GM18870 (cell line): ENCODE measurements at regions not wholly inside any gene's neighbourhood (a gene's known extent, or its start where the extent isn't known, plus 50 kb on each side); places are given as distances from the start of the nearest gene placed in this dataset.

ENCODE experiments used
- ATAC-seq: cut with Tn5 transposase; IDR thresholded peaks from one replicate; pipeline ENCODE4 v1.9.1; 2021; ENCODE audit warnings: moderate library complexity; ENCODE audit not compliant: unreplicated experiment

DNA sequence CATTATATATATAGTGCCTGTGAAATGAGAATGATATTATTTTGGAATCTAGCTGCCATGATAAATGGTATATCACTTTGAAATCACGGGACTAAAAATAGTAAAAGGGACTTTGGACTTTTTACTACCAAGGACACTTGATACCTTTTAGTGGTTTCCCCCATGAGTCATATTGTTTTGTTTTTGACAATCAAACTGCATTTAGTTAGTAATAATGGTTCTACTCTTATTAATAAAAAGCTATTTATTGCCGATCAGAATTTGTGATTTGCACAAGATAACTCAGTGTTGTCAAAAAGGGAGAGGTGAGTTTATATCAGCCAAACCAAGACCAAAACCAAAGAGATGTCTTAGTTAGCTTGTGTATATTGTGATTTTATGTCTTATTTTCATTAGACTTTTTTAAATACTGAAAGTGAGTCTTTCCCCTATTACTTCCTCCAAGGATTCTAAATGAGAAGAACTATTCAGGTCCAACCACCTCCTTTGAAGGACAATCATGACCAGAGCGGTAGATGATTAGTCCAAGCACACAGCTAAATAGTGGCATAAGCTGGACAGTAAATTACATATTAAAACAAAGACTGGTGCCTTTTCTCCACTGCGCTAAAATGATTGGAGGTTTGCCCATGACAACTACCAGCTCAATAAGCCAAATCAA is 281.7 kb upstream of the ESRRG start:
- ATAC-seq = peak; percentile 94

DNA sequence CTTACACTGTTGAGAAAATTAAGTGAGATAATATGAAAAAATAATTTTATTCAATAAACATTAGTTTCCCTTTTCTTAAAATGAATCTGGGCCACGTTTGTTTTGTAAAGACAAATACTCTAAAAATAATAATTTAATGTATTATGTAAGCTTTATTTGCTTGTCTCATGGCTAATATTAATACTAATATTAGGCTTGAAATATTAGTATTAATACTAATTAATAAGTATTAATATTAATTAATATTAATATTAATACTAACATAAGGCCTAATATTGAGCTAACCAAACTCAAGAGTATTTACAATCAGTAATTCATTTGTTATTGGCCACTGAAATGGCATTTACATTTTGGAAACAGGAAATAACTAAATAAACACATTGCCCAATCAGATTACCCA is 280.1 kb upstream of the ESRRG start:
- ATAC-seq = no peak

DNA sequence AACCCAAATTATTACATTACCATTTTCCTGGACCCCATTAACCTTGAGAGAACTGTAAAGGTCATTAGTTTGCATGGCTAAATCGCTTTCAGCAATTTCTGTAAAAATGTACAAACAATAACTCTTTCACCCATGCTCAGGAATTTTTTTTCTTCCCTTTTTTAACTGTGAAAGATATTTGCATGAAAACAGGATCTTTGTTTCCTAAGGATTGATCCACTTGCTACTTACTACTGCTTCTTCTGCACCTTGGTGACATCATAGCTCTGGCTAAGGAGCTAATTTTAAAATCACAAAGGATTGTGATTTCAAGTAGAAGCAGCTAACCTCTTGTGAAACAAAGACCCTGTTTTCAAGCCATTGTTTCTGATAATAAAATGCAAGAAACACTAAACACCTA is 274.6 kb upstream of the ESRRG start:
- ATAC-seq = no peak

DNA sequence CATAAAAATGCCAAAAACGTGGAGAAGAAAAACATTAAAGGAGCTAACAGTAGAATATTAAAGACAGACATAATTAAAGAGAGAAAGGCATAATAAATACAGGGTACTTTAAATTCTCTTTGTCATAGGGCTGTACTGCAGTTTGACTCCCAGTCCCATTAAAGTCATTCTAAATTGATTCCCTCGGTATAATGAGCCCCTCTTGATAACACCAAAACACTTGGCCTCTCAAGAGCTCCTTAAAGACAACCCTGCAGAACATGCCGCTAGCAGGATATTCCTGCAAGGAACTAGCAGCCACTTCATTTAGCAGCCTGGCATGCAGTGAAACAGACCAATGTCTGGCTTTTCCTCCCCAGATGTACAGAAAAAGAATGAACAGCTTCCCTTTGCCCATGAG is 273.8 kb upstream of the ESRRG start:
- no peak for ATAC-seq

DNA sequence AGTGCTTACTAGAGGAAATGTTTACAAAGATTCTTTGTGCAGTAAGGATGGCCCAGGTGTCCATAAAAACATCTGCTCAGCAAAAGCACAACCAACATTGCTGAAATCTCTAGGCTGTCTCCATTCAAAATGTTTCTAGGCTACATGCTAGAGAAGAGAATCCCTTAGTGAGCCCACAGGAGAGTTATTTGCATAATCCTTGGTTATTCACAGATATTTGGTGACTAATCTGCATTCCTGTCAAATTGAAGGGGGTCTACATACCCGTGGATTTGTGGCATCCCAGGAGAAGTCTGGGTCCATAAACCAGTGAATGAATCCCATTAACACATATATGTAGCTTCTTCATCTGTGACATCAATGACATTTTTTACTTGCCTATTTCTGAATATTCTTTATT is 261.3 kb upstream of the ESRRG start:
- no peak for ATAC-seq

DNA sequence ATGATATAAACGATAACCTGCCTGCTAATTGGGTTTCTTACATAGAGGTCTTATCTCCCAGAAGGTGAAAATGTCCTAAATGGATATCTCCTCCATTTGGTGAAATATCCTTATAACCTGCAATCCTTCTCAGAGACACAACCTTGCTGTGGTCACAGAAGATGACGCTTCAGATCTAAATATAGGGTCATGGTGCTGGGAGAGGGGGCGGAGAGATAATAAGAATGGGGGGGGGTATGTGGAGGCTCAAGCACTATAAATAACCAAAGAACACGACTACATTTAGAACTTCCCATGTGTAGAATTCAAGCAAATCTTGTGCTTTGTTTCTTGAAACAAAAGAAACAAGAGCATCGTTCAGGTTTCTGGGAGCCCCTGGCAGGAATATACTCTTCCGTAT is 260.6 kb upstream of the ESRRG start:
- no peak for ATAC-seq

DNA sequence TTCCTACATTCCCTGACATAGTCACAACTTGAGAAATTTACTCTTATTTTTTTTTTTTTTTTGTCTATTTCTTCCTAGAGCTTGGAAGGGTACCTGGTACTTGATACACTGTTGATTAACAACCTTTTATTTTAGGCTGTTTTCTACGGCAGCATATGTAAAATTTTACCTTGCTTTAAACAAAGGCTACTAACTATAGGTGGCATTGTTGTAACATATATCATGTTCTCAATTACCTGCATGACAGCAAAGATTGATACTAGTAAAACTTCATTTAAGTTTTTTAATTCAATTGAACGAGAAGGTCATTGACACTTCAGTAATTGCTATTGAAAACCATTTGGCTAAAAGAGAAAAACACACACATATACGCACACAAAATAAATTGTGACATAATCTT is 238.3 kb upstream of the ESRRG start:
- ATAC-seq = no peak

DNA sequence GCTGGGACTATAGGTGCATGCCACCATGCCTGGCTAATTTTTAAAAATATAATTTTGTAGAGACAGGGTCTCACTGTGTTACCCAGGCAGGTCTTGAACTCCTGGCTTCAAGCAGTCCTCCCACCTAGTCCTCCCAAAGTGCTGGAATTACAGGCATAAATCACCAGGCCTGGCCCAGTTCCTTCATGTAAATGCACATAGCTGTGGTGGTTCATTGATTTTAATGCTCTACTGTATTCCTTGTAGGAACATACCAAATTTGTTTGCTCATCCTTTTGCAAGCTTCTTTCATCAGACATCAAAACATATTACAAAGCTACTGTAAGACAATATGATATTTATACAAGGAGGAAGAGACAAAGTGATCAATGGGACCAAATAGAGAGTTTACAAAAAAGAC is 237.5 kb upstream of the ESRRG start:
- no peak for ATAC-seq

DNA sequence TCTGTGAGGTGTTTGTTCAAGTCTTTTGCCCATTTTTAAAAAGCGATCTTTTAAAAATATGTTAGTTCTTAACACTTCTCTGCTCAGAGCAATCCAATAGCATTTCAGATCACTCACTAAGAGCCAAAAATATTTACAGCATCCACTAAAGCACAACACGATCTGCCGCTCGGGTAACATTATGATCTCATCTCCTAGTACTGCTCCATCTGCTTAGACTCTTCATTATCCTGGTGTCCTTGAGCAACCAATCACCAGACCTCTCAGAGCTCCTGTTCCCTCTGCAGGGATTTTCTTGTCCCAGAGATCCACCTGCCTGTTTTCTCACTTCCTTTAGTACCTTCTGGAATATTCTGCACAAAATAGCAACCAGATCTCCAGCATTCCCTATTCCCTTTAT is 235.3 kb upstream of the ESRRG start:
- no peak for ATAC-seq

DNA sequence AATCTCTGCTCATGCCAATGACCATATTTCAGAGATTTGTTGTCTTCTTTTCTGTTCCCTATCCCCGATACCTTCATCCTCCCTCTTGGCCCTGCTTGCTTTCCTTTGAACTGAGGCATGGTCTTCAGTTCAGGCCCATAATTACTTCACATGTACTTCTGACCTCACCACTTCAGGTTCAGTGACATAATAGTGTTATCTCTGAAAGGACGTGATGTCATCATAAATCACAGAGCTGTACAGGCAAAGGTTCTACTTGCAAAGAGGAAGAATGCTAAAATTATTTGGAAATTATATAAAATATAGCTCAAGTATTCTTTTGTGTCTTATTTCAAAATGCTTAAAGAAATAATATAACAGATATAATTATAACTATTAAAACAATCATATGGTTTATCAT is 230.3 kb upstream of the ESRRG start:
- no peak for ATAC-seq

DNA sequence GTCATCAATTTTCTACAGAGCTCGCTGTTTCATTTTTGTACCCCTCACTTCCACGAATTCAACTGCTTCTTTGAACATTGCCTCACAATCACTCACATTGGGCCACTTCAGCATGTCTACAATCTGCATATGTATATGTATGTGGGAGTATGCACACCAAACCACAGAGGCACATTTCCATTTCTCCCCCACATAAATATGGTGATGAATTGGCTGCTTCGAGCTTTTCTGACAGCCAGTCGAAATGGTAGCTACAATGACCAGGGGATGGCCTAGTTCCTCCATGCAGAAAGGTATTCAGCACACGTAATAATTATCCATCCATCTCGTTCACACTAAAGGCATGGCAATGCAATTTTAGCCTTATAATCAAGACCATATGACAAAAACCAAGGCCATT is 229.6 kb upstream of the ESRRG start:
- ATAC-seq = no peak

DNA sequence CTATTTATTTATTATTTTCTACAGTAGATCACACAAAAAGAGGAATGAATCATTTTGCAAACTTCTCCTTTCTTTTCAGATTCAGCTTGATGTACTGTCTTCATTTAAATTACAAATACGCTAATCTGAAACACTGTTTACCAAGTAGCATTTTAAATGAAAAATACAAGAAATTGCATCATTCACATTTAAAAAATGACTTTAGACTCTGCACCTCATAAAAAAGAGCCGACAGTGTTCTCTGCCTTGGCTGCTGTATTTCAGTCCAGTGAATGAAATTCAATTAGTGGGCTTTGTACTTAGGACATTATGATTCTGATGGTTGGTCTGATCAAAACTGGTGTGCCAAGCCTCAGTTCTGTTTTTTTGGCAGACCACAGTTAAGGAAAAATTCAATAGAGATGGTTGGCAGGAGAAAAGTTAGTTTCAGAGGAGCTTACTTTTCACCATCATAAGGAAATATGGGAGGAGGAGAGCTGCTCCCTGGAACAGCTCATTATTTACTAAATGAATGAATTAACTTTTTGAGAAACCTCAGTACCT is 222.4 kb upstream of the ESRRG start:
- ATAC-seq = no peak

DNA sequence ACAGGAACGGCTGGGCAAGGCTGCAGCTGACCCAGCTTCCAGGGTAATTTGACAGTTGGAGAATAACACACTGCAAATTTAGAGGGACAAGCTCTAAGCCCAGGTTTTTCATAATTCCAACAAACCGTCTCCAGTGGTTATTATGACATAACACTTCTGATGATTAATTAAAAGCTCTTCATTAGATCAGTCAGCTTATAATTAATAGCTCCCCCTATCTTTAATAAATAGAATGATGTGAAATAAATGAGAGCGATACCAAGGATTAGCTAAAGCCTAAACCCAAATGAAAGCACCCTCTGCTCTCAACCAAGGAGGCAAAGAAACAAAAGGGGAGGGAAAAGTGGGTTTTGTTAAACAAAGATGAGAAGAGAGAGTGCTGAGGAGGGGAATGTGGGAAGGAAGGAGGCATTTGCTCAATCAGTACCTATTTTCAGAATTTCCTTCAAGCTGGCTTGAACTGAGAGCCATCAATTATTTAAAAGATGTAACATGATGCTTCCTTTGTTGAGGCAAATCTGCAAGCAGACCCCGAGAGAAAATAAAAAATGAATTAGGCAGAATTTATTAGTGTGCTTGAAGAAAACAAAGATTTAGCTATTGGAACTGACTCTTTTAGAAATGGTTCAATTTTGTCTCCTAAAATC is 221.8 kb upstream of the ESRRG start:
- no peak for ATAC-seq

DNA sequence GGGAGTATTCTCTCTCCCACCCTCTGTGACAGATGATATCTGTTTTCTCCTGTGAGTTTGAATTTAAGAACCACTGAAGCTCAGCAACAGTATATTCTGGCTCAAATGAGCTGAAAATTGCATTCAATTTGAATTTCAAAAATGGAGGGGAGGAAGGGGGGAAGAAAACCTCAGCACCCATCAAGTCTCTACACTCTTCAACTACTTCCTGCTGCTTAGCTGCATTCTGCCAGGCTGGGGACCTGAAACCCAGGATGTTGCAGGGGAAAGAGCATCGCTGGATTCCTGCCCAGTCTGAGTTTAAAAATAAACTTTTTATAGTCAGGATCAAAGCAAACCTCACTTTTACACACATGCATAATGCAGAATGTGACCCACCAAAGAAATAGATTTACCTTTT is 214.3 kb upstream of the ESRRG start:
- ATAC-seq = no peak

DNA sequence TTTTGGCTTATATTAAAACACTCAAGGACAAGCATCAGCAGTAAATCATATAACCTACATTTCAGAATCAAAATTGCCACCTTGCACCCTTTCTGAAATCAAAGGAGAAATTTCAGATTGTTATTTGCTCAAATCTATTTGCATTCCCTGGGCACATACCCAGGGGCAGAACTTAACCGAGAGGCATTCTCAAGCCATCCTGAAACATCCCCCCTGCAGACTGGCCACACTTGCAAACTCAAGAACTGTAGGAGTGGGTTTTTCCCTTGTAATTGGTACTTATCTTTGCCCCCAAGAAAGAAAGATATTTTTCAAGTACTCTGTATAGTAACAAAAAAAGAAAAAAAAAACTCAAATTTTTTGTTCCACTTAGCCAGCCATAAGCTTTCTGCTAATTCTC is 213.6 kb upstream of the ESRRG start:
- no peak for ATAC-seq

DNA sequence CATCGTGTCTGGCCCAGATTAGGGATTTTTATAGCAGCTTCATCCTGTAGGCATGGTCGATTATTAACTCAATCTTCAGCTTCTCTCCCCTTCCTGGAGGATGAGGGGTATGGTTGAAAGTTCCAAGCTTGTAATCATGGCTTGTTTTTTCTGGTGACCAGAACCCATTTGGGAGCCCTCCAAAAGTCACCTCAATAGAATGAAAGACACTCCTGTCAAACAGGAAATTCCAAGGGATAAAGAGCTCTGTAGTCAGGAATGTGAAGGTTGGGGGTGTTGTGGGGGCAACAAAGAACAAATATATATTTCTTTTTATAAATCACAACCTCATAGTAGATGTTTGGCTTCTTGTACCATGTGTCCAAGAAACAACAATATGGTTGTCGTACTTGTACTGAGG is 212.7 kb upstream of the ESRRG start:
- no peak for ATAC-seq

DNA sequence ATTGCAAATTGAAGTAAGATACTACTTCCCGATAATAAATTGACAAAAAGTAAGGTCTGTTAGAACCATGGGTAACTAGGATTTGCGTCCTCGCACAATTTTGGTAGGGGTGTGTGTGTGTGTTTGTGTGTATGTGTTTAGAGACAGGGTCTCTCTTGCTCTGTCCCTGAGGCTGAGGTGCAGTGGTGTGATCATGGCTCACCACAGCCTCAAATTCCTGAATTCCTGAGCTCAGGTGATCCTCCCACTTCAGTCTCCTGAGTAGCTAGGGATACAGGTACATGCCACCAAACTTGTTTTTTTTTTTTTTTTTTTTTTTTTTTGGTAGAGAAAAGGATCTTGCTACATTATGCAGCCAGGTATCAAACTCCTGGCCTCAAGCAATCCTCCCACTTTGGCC is 209.2 kb upstream of the ESRRG start:
- no peak for ATAC-seq

DNA sequence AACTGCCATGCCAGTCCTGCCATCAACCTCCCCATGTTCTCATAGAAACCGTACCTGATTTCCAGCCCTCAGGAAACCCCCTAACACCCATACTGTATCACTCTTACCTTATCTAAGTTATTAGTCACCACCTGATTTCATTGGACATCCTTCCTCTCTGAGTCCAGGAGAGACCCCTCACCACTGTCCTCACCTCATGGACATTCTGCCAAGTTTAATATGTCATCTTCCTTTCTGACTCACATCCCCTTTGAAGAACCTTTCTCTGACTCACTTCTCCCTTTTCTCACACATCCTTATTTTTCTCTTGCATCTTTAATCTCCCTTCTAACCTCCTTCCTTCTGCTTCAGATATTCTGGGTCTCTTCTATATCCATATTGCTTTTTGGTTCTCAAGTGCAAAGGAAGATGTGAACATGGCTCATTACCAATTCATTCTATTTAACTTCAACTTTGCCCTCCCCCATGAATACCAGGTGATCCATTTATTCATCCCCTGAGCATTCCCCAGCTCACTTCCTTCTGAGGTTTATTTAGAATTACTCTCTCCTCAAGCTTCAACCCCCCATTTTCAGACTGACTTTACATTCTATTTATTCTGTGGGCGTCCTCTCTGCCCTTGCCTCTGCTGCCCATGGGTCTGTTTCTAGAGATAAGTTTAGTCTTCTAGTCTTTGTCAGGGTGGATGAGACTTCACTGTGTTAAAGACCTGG is 206.8 kb upstream of the ESRRG start:
- no peak for ATAC-seq

DNA sequence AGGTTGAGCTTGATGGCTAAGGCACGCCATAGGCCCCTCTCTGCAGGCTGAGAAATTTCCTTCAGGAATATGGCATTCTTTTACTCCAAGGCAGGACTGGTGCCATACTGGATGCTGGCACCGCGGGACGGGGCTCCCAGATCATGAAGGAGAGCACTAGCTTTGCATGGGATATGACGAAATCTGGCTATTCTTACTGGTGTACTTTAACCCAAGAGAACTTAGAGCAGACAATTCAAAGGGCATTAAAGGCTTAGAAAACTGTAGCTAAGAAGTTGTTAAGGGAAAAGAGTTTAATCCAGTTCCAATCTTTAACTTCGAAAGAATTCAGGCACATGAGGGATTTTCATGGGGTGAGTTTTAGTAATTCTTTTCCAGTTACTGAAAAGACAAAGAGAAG is 204.4 kb upstream of the ESRRG start:
- ATAC-seq = no peak

DNA sequence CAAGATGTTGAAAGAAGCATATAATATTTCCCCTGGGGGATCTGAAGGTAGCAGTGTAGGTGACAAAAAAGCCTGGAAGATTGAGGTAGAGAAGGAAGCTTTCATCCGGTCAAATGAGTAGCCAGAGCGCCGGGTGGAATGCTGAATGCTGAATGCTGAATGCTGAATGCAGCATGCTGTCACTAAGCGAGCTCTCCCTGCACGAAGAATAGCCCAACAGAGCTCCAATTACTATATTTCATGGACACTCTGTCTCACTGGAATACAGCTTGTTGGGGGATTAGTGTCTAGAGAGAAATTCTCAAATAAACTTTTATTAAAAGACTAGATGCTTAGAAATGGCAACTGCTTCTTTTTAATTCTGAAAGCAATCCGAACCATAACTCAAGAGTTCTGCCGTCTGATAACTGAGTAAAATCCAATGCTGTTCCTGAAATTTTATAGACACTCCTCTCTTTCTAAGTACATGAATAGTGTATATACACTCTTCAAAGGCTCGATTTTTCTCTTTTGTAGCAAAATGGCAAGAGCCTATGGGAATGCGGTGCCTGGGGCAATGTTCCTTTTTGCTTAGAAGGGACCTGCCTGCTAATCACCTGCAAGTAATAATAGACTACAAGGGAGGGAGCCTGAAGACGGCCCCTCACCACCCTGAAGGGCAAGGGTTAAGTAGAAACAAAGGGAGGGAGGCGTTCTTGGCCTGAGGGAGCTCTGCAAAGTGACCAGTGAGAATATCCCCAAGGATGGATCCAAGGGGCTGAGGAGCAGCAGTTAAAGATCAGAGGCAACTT is 203.7 kb upstream of the ESRRG start:
- ATAC-seq = no peak

DNA sequence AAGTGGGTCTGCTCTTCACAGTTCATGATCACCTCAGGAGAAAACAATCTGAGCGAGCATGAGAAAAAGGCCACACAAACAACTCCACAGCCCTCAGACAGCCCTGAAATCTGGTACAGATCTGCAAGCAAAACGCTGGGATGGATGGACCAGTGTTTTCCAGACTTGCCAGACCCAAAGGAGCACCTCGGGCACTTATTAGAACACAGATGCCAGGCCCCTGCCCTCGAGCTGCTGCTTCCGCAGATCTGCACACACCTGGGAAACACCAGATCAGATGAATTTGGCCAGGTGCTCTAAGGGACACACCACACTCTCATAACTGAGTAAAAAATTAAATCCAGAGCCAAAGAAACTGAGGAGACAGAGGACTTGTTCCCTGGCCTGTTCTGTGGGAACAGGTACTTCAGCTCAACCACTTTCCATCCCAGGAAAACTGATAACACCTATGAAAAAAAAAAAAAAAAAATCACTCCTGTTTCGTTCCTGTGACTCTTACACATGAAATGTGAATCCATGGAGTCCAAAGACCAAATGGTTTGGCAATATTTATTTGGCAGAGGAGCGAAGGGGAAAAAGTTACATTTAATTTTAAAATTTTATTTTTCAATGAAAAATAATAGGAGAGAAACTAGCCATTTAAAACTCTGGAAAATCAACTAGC is 202.9 kb upstream of the ESRRG start:
- no peak for ATAC-seq
